ENCODE measurements at regions not wholly inside any gene's neighbourhood (a gene's known extent, or its start where the extent isn't known, plus 50 kb on each side); places are given as distances from the start of the nearest gene placed in this dataset.

- H3K27ac ChIP-seq: no peak overlapping the region
- 68 to 87% (median 73%) methylated on average over 1 of the region's 1 CpG for WGBS, 3 donors
Measured at GRCh38 chr10:75302029-75302428, 66.3 kb upstream of the COMTD1 start.

DNA sequence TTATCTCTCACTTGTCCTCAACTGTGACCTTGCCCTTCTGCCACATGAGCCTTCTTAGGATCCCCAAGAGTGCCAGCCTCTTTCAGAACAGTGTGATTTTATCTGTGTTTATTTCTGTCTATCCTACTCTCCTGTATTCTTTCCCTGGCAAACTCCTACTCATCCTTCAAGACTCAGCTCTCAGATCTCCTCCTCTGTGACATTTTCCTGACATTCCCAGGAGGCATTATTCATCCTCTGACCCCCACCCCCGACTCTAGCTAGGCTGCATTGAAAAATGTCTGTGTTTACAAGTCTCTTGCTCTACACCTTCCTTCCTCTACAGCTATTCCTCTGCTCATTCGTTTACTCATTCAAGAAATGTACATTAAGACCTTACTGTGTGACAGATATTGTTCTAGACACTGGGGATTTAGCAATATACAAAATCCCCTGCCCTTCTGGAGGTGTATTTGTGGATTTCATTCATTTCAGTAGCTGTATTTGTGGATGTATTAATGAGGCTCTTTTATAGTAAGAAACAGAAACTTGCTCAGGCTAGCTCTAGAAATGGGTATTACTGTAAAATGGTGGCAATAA lies 61.4 kb upstream of the COMTD1 start:
- 47 to 52% (median 50%) methylated on average over 2 of the region's 2 CpGs for WGBS, 3 donors
- H3K4me3 ChIP-seq: no peak overlapping the region
- peak overlapping the region in 1 of 2 donors; percentile 21 for H3K27ac ChIP-seq
- DNase-seq: no peak
- no peaks in the 10 kb centered on the region for H3K9me3 ChIP-seq
- TF ChIP-seq POLR2A (IDR thresholded peaks at IDR 0.05): no peak
- no peak for TF ChIP-seq CTCF (IDR thresholded peaks at IDR 0.05)
- no peak for TF ChIP-seq EP300 (IDR thresholded peaks at IDR 0.05)
- no peaks in the 10 kb centered on the region for H3K27me3 ChIP-seq
- H3K36me3 ChIP-seq: no peaks in the 10 kb centered on the region
- peaks cover 11% of the 10 kb centered on the region for H3K4me1 ChIP-seq (ENCODE audit: insufficient read depth)
- intact Hi-C loops (cut with DNase I): loop anchor here in 2 of 4 donors (5.0 to 10.0 kb wide), 2 partner anchors 98 to 100 kb away; no protein-coding TSS in a partner anchor

More at GRCh38 chr10:75302029-75302428, 66.3 kb upstream of the COMTD1 start:
- Histone ChIP-seq H3K4me1 (ENCODE audit: insufficient read depth) (no peaks in the 10 kb centered on the region), H3K36me3 (no peaks in the 10 kb centered on the region), H3K9me3 (no peaks in the 10 kb centered on the region), H3K4me3 (no peak overlapping the region), H3K27me3 (no peaks in the 10 kb centered on the region)
- no peak for DNase-seq
- intact Hi-C loops (cut with DNase I): no loop called here
- TF ChIP-seq POLR2A (IDR thresholded peaks at IDR 0.05) (no peak), EP300 (IDR thresholded peaks at IDR 0.05) (no peak), CTCF (IDR thresholded peaks at IDR 0.05) (no peak)

DNA sequence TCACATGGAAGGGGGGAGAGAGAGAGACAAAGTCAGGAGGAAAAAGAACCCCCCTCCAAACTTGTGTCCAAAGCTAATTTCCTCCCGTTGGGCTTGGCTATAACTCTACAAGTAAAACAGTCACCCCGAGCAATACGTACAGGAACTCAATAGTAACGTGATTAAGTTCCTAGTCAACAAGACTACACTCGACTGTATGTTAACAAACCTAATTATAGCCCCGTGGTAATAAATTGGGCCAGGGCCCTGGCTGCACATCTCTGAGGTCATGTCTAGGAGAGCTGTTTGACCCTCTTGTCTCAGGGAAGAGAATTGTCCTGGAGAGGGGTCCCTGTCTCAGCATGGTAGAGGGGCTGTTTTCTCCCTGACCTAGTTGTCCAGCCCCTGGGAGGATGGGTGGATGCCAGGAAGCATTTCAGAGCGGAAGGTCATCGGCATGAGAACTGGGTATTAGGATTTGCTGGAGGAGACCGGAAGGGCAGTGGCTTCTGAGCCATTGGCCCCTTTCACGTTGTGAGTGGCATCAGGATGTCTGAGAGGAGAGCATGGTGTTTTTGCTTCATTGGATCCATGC lies 60.2 kb upstream of the COMTD1 start:
- Histone ChIP-seq H3K27me3 (no peaks in the 10 kb centered on the region), H3K4me1 (ENCODE audit: insufficient read depth) (peaks cover 11% of the 10 kb centered on the region), H3K36me3 (no peaks in the 10 kb centered on the region), H3K9me3 (no peaks in the 10 kb centered on the region), H3K27ac (peak overlapping the region; percentile 76 to 95), H3K4me3 (no peak overlapping the region)
- TF ChIP-seq POLR2A (IDR thresholded peaks at IDR 0.05): no peak
- TF ChIP-seq EP300 (IDR thresholded peaks at IDR 0.05): no peak
- TF ChIP-seq CTCF (IDR thresholded peaks at IDR 0.05): no peak
- WGBS, 3 donors: 46 to 48% (median 48%) methylated on average over 10 of the region's 10 CpGs
- intact Hi-C loops (cut with DNase I): loop anchor here in 2 of 4 donors (5.0 to 10.0 kb wide), 2 partner anchors 99 to 101 kb away; no protein-coding TSS in a partner anchor
- peak in 2 of 5 donors; percentile 40 to 45 for DNase-seq

GRCh38 chr10:75294866-75295701 lies 59.3 kb upstream of the COMTD1 start:
- TF ChIP-seq EP300 (IDR thresholded peaks at IDR 0.05) (no peak), POLR2A (IDR thresholded peaks at IDR 0.05) (peak; percentile 35), CTCF (IDR thresholded peaks at IDR 0.05) (peak in 2 of 3 donors; percentile 50 to 66)
- Histone ChIP-seq H3K9me3 (no peaks in the 10 kb centered on the region), H3K27me3 (no peaks in the 10 kb centered on the region), H3K36me3 (no peaks in the 10 kb centered on the region), H3K4me1 (ENCODE audit: insufficient read depth) (peaks cover 11% of the 10 kb centered on the region), H3K4me3 (peak overlapping the region; percentile 59), H3K27ac (peak overlapping the region; percentile 76 to 95)
- WGBS, 3 donors: 0 to 1% (median 1%) methylated on average over 32 to 57 of the region's 57 CpGs
- intact Hi-C loops (cut with DNase I): loop anchor here in 3 of 4 donors (5.0 to 10.0 kb wide), 3 partner anchors 97 to 102 kb away; no protein-coding TSS in a partner anchor
- DNase-seq: peak; percentile 79 to 86 (median 83)
